H1 (cell line): ENCODE measurements at regions not wholly inside any gene's neighbourhood (a gene's known extent, or its start where the extent isn't known, plus 50 kb on each side); places are given as distances from the start of the nearest gene placed in this dataset.

Experiments used
- CREB1 ChIP-seq: IDR thresholded peaks from 2 replicates; pipeline ENCODE4 v1.6.1; 2012; ENCODE audit warnings: inconsistent platforms
- EZH2 ChIP-seq: fragments of 200-600 bp; sonication (generic); IDR thresholded peaks from 2 replicates; pipeline ENCODE4 v1.7.1; 2012; ENCODE audit warnings: low read depth, mild to moderate bottlenecking, moderate library complexity, low read length, inconsistent platforms; ENCODE audit not compliant: severe bottlenecking
- PHF8 ChIP-seq: fragments of 200-600 bp; sonication (generic); conservative IDR thresholded peaks from 2 replicates; pipeline ENCODE4 v1.7.1; 2012; ENCODE audit warnings: low read depth, mild to moderate bottlenecking, inconsistent platforms, low read length, moderate library complexity
- POLR2AphosphoS5 ChIP-seq: IDR thresholded peaks from 2 replicates; pipeline ENCODE4 v1.6.1; 2011; ENCODE audit warnings: low read depth, low read length

GRCh38 chr4:112894951-112895350 is 154.5 kb upstream of the ANK2 start:
- TF ChIP-seq CREB1 = no peak
- no peak for TF ChIP-seq EZH2
- no peak for TF ChIP-seq PHF8
- TF ChIP-seq POLR2AphosphoS5 = no peak
